Neural crest cell (in vitro differentiated cells): ENCODE measurements at regions not wholly inside any gene's neighbourhood (a gene's known extent, or its start where the extent isn't known, plus 50 kb on each side); places are given as distances from the start of the nearest gene placed in this dataset.

ENCODE experiments used
- DNase-seq: peaks from one replicate; pipeline ENCODE4 v3.0.0; 2021; ENCODE audit warnings: low read depth, mixed read lengths, low spot score
- H3K27ac Mint-ChIP-seq: one replicate; pipeline ENCODE4 v1.8.0; 2021; ENCODE audit warnings: mild to moderate bottlenecking, mixed read lengths; ENCODE audit not compliant: unreplicated experiment
- H3K27me3 Mint-ChIP-seq: 2 replicates; pipeline ENCODE4 v1.8.0; 2021; ENCODE audit warnings: low read depth, mild to moderate bottlenecking, mixed read lengths
- H3K36me3 Mint-ChIP-seq: 2 replicates; pipeline ENCODE4 v1.8.0; 2021; ENCODE audit warnings: low read depth, mild to moderate bottlenecking, mixed read lengths
- H3K4me1 Mint-ChIP-seq: 2 replicates; pipeline ENCODE4 v1.8.0; 2021; ENCODE audit warnings: mixed read lengths
- H3K4me3 Mint-ChIP-seq: one replicate; pipeline ENCODE4 v1.8.0; 2021; ENCODE audit warnings: mild to moderate bottlenecking, mixed read lengths
- H3K9me3 Mint-ChIP-seq: 2 replicates; pipeline ENCODE4 v1.8.0; 2021; ENCODE audit warnings: mixed read lengths
- CTCF ChIP-seq: fragments of 200-600 bp; sonication (generic); conservative IDR thresholded peaks from 2 replicates; pipeline ENCODE4 v1.5.0; 2021; ENCODE audit warnings: antibody characterized with exemption, mild to moderate bottlenecking

GRCh38 chr12:97380440-97380839 is 82.2 kb upstream of the RMST start:
- Mint-ChIP-seq H3K27ac (no peak overlapping the region), H3K36me3 (no peaks in the 10 kb centered on the region), H3K4me1 (peaks cover 16% of the 10 kb centered on the region), H3K27me3 (no peaks in the 10 kb centered on the region), H3K9me3 (no peaks in the 10 kb centered on the region), H3K4me3 (no peak overlapping the region)
- DNase-seq = no peak
- TF ChIP-seq CTCF = no peak

- Mint-ChIP-seq H3K27ac (no peak overlapping the region), H3K4me1 (peaks cover 7% of the 10 kb centered on the region), H3K4me3 (no peak overlapping the region), H3K36me3 (no peaks in the 10 kb centered on the region), H3K27me3 (no peaks in the 10 kb centered on the region), H3K9me3 (no peaks in the 10 kb centered on the region)
- no peak for DNase-seq
- TF ChIP-seq CTCF = no peak
These were observed 77.5 kb upstream of the RMST start for GRCh38 chr12:97385121-97385520.

GRCh38 chr12:97386133-97386581 is 76.4 kb upstream of the RMST start:
- no peaks in the 10 kb centered on the region for H3K27me3 Mint-ChIP-seq
- H3K4me3 Mint-ChIP-seq = no peak overlapping the region
- TF ChIP-seq CTCF = no peak
- H3K36me3 Mint-ChIP-seq = no peaks in the 10 kb centered on the region
- H3K4me1 Mint-ChIP-seq = no peaks in the 10 kb centered on the region
- no peak for DNase-seq
- H3K9me3 Mint-ChIP-seq = no peaks in the 10 kb centered on the region
- H3K27ac Mint-ChIP-seq = no peak overlapping the region

GRCh38 chr12:97387844-97388243 is 74.8 kb upstream of the RMST start:
- Mint-ChIP-seq H3K4me3 (no peak overlapping the region), H3K9me3 (no peaks in the 10 kb centered on the region), H3K27me3 (no peaks in the 10 kb centered on the region), H3K27ac (no peak overlapping the region), H3K36me3 (no peaks in the 10 kb centered on the region), H3K4me1 (no peaks in the 10 kb centered on the region)
- no peak for DNase-seq
- no peak for TF ChIP-seq CTCF

GRCh38 chr12:97394657-97395056 is 67.9 kb upstream of the RMST start:
- Mint-ChIP-seq H3K27ac (no peak overlapping the region), H3K4me3 (no peak overlapping the region), H3K4me1 (peaks cover 30% of the 10 kb centered on the region), H3K27me3 (no peaks in the 10 kb centered on the region), H3K9me3 (no peaks in the 10 kb centered on the region), H3K36me3 (no peaks in the 10 kb centered on the region)
- TF ChIP-seq CTCF = no peak
- no peak for DNase-seq

GRCh38 chr12:97397008-97397407 is 65.6 kb upstream of the RMST start:
- DNase-seq = no peak
- Mint-ChIP-seq H3K4me1 (peaks cover 30% of the 10 kb centered on the region), H3K36me3 (no peaks in the 10 kb centered on the region), H3K27me3 (no peaks in the 10 kb centered on the region), H3K9me3 (no peaks in the 10 kb centered on the region), H3K4me3 (peak overlapping the region; percentile 18), H3K27ac (peak overlapping the region; percentile 87)
- no peak for TF ChIP-seq CTCF
